ENCODE measurements at regions not wholly inside any gene's neighbourhood (a gene's known extent, or its start where the extent isn't known, plus 50 kb on each side); places are given as distances from the start of the nearest gene placed in this dataset.

DNA sequence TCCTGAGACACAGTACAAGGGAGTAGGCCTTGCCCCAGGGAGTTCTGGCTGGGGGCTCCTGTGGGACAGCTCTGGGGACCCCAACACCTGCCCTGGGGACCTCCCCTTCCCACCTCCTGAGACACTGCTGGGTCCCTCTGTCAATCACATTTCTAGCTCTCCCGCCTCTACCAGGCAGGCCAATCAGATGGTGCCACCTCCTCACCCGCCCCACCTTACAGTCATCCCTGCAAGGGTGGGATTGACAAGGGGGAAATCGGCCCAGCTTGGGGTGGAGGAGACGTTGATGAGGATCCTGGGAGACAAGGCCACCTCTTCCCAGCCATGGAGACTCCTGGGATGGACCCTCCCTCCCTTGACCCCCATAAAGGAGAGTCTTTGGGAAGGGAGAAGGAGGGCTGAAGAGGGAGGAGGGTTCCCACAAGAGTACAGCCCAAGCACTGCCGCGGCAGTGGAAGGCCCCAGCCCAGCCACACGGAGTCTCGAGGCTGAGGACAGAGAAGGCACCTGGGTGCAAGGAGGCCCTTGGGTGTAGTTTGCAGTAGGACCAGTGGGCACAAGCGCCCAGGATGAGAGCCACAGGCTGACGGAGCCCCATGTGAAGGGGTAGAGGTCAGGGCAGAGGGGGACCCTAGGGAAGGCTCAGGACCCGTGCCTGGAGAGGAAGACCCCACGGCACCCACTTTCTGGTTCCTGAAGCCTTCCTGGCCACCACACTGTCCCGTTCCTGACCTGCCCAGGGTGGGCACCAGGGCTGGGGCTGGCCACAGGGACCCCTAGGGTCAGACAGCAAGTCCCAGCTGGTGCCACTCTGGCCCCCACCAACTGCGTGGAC, 109.9 kb upstream of the OTOS start:
- Histone ChIP-seq H3K4me1 (ENCODE audit: control insufficient read depth, insufficient read depth, low read length) (peaks cover 17% of the 10 kb centered on the region), H3K4me3 (ENCODE audit: low read length) (no peak overlapping the region), H3K36me3 (ENCODE audit: control insufficient read depth, insufficient read depth, low read length) (no peaks in the 10 kb centered on the region), H3K9ac (ENCODE audit: low read length) (no peak overlapping the region), H3K27me3 (ENCODE audit: control insufficient read depth, insufficient read depth, low read length) (no peaks in the 10 kb centered on the region), H3K27ac (ENCODE audit: low read depth, low read length) (peak overlapping the region; percentile 82)

DNA sequence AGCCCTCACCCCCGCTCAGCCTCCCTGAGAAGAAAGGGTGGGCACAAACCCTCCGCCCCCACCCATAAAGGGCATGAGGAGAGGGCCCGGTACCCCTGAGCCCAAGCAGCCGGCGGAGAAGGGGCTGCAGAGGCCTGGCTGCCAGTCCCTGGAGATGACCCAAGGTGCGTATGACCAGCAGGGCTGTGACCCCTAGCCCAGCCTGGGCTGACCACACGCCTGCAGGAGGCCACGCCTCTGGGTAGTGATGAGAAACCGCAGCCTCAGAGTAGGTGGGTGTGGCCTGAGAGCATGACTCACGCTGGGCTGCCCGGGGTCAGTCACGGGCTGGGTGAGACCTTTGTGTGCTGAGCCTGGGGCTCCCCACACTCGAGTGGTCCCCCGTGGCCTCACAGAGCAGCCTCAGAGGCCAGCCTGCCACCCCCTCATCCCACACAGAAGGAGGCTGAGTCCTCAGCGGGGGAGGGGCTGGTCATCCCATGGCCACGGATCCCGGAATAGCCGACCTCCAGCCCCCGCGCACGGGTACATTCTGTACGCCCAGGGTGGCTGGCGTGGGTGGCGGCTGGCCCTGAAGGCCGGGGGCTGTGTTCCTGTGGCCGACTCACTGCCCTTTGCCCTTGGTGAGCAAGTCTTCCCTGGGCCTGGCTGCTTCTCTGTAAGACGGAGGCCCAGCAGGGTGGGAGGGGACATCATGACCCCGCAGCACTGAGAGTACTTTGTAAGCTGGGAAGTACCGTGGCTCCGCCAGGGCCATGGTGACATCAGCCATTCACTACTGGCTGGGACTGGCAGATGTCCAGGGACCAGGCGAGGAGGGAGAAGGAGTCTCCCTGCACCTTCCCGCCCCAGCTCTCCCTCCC, 110.8 kb upstream of the OTOS start:
- Histone ChIP-seq H3K4me3 (ENCODE audit: low read length) (no peak overlapping the region), H3K27me3 (ENCODE audit: control insufficient read depth, insufficient read depth, low read length) (no peaks in the 10 kb centered on the region), H3K9ac (ENCODE audit: low read length) (no peak overlapping the region), H3K4me1 (ENCODE audit: control insufficient read depth, insufficient read depth, low read length) (peaks cover 17% of the 10 kb centered on the region), H3K27ac (ENCODE audit: low read depth, low read length) (peak overlapping the region; percentile 82), H3K36me3 (ENCODE audit: control insufficient read depth, insufficient read depth, low read length) (no peaks in the 10 kb centered on the region)

DNA sequence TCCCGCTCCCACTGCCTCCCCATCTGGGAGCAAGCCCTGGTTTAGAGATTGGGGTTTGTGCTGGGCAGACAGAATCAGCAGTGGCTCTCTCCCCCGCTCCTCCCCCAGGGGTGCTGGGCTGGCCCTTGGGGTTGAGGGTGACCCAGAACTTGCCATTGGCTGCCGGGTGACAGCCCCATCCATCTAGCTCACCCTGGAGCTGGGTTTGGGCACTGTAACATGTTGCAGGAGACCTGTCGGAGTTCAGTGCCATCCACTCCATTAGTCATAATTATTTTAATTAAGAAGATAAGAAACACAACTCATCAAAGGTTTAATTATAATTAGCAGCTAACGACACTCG, 111.4 kb upstream of the OTOS start:
- Histone ChIP-seq H3K27ac (ENCODE audit: low read depth, low read length) (peak overlapping the region; percentile 82), H3K4me3 (ENCODE audit: low read length) (no peak overlapping the region), H3K9ac (ENCODE audit: low read length) (no peak overlapping the region), H3K27me3 (ENCODE audit: control insufficient read depth, insufficient read depth, low read length) (no peaks in the 10 kb centered on the region), H3K36me3 (ENCODE audit: control insufficient read depth, insufficient read depth, low read length) (no peaks in the 10 kb centered on the region), H3K4me1 (ENCODE audit: control insufficient read depth, insufficient read depth, low read length) (peaks cover 17% of the 10 kb centered on the region)

DNA sequence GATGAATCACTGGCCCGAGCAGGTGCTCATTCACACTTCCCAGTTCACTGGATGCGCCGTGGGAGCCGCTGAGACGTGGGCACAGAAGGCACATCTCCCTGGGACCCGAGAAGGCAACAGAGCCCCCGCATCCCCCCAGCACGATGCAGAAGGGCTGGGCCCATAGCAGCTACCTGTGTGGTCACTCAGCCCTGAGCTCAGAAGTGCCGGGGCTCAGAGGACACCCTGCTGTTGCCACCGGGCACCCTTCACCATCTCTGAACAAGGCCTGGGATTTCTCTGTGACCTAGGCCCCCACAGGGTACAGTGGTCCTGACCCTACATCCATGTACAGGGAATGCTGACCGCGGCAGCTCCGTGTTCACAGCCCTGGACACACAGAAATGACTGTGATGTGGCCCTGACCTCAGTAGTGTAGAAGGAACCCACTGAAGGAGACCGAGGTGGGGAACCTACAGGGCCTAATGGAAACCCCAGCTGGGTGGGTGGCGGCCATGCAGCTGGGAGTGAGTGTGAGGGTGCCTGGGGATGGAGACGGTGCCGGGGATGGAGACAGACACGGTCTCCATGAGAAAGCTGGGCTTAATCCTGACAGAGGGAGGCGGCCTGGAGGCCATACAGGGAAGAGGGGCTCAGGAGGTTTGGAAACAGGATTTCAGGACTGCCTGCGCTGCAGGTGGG, 111.9 kb upstream of the OTOS start:
- Histone ChIP-seq H3K9ac (ENCODE audit: low read length) (no peak overlapping the region), H3K4me1 (ENCODE audit: control insufficient read depth, insufficient read depth, low read length) (peaks cover 17% of the 10 kb centered on the region), H3K4me3 (ENCODE audit: low read length) (no peak overlapping the region), H3K36me3 (ENCODE audit: control insufficient read depth, insufficient read depth, low read length) (no peaks in the 10 kb centered on the region), H3K27me3 (ENCODE audit: control insufficient read depth, insufficient read depth, low read length) (no peaks in the 10 kb centered on the region), H3K27ac (ENCODE audit: low read depth, low read length) (peak overlapping the region; percentile 82)

DNA sequence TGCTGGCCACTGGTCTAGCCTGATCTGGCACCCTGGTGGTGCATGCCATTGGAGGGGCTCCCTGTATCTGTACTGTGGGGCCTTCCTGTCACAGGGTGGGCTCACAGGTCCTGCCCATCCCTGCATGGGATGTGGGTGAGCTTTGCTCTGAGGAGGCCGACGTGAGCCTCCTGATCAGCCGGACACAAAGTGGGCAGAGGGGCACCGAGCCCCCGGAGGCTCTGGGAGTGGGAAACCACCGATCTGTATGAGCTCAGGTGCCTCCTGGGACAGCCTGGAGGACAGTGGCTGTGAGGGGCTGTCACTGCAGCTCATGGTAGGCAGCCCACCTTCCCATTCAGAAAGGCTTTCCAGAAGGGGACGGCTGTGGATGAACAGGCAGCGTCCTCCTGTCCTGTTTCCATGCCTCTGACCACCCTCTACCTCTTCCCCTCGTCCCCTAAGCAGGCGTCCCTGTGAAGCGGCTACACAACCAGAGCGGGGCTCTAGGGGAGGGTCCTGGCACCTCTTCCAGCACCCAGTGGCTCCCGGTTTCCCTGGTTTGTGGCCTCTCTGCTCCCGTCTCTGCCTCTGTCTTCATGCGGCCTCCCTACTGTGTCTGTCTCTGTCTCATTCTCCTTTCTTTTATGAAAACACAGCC, 112.5 kb upstream of the OTOS start:
- Histone ChIP-seq H3K9ac (ENCODE audit: low read length) (no peak overlapping the region), H3K27me3 (ENCODE audit: control insufficient read depth, insufficient read depth, low read length) (no peaks in the 10 kb centered on the region), H3K27ac (ENCODE audit: low read depth, low read length) (no peak overlapping the region), H3K4me3 (ENCODE audit: low read length) (no peak overlapping the region), H3K4me1 (ENCODE audit: control insufficient read depth, insufficient read depth, low read length) (peaks cover 17% of the 10 kb centered on the region), H3K36me3 (ENCODE audit: control insufficient read depth, insufficient read depth, low read length) (no peaks in the 10 kb centered on the region)

DNA sequence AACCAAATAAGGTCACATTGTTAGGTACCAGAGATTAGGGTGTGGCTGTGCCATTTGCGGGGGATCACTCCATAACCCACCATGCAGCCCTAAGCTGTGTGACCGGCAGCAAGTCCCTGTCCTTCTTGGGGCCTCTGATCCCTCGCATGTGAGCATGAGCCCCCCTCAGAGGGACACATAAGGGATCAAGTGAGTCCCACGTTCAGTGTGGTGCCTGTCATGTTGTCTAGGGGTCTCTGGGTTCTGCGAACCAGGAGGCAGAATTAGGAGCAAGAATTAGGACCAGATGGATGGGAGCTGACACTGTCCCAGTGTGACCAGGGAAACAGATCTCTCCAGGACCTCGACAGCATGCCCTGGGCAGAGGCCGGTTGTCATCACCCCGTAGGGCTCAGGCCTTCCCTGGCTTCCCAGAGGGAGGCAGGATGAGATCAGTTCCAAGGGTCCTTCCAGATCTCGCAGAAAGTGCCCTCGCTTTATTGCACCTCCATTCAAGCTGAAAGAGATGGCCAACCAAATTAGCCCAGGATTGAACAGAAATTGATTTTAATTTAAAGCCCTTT, 113.2 kb upstream of the OTOS start:
- peaks cover 18% of the 10 kb centered on the region for H3K4me1 ChIP-seq (ENCODE audit: control insufficient read depth, insufficient read depth, low read length)
- H3K36me3 ChIP-seq (ENCODE audit: control insufficient read depth, insufficient read depth, low read length): no peaks in the 10 kb centered on the region
- no peak overlapping the region for H3K9ac ChIP-seq (ENCODE audit: low read length)
- H3K27me3 ChIP-seq (ENCODE audit: control insufficient read depth, insufficient read depth, low read length): no peaks in the 10 kb centered on the region
- no peak overlapping the region for H3K4me3 ChIP-seq (ENCODE audit: low read length)
- no peak overlapping the region for H3K27ac ChIP-seq (ENCODE audit: low read depth, low read length)

DNA sequence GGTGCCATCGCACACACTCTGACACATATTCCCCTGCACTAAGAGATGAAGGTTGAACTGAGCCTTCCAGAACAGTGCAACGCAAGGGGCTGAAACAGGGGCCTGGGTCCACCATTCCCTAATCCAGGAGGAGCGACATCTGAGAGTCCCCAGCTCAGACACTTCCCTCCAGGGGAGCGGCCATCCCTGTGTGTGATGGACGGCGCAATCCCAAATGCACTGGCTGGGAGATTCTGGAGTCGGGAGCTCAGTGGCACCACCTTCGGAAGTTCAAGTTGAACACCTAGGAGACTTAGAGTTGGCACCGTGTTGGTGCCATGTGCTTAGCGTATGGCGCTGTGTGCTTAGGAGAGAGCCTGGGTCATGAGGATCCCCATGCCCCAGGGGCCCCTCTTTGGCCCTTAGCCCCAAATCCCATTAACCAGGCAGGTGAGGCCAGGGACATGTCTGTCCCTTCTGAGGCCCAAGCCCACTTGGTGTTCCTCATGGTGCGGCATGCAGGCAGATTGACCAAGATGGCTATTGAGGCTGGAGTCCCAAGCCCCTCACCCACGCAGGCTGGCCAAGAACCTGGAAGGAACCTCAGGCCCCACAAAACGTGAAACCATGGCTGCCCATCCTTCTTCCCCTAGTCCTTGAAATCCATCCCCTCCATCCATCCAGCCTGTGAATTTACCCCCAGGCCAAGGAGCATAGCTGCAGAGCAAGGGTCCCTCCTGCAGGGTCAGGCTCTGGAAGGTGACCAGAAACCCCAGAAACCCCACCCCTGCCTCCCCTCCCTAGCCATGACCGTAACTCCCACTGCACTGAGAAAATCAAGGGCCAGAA, 114.1 kb upstream of the OTOS start:
- Histone ChIP-seq H3K4me1 (ENCODE audit: control insufficient read depth, insufficient read depth, low read length) (peaks cover 27% of the 10 kb centered on the region), H3K9ac (ENCODE audit: low read length) (no peak overlapping the region), H3K4me3 (ENCODE audit: low read length) (no peak overlapping the region), H3K27me3 (ENCODE audit: control insufficient read depth, insufficient read depth, low read length) (no peaks in the 10 kb centered on the region), H3K27ac (ENCODE audit: low read depth, low read length) (no peak overlapping the region), H3K36me3 (ENCODE audit: control insufficient read depth, insufficient read depth, low read length) (no peaks in the 10 kb centered on the region)

DNA sequence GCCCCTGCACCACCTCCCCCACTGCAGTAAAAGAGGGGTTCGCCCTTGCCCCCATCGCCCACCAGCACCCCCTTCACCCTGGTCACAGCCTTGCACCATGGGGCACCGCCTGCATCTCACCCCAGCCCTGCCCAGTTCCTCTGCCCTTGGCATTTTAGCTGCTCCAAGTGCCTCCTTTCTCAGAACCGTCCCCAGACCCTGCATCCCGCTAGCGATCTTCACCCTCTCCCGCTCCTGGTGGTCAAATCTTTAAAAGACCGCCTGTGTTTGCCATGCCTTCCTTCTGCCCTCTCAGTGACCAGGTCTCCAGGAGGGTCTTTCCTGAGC, 114.7 kb upstream of the OTOS start:
- no peak overlapping the region for H3K27ac ChIP-seq (ENCODE audit: low read depth, low read length)
- no peaks in the 10 kb centered on the region for H3K27me3 ChIP-seq (ENCODE audit: control insufficient read depth, insufficient read depth, low read length)
- H3K36me3 ChIP-seq (ENCODE audit: control insufficient read depth, insufficient read depth, low read length): no peaks in the 10 kb centered on the region
- no peak overlapping the region for H3K4me3 ChIP-seq (ENCODE audit: low read length)
- peaks cover 29% of the 10 kb centered on the region for H3K4me1 ChIP-seq (ENCODE audit: control insufficient read depth, insufficient read depth, low read length)
- H3K9ac ChIP-seq (ENCODE audit: low read length): no peak overlapping the region

DNA sequence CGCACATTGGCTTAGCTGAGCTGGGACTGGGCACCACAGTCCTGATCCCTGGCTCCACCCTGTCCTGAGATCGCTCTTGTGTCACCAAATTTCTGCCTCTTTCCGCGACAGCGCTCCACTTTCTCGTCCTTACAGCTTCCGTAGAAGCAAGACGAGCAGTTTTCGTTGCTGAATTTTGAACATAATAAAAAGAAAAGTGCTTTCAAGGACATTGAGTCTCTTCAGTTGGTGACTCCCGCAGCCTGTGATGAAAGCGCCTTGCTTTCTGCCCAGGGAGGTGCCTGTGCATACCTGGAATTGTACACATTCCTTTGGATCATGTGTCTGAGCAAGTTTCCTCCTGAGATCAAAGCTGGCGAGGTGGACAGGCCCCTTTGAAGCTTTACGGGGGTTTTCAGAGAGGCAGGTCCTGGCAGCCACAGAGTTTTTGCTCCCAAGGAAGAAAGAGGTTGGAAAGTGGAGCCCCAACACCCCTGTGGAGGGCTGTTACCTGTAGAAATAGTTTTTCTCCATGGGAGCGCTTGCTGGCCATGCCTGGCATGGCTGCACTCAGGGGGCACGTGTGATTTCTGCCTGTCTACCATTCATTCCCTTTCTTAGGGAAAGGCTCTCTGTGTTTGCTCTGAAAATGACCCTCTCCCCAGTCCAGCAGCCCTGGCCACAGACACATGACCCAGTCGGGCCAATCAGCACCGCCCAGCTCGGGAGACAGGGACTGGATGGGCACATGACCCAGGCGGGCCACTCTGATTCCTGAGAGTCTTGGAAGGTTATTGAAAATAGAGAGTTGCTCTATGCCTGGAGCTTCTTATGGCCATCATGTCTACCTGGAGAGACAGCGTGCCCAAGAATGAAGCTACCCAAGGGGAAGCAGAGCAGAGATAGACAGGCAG, 115.6 kb upstream of the OTOS start:
- no peaks in the 10 kb centered on the region for H3K27me3 ChIP-seq (ENCODE audit: control insufficient read depth, insufficient read depth, low read length)
- H3K36me3 ChIP-seq (ENCODE audit: control insufficient read depth, insufficient read depth, low read length): no peaks in the 10 kb centered on the region
- H3K4me3 ChIP-seq (ENCODE audit: low read length): no peak overlapping the region
- no peak overlapping the region for H3K9ac ChIP-seq (ENCODE audit: low read length)
- no peak overlapping the region for H3K27ac ChIP-seq (ENCODE audit: low read depth, low read length)
- H3K4me1 ChIP-seq (ENCODE audit: control insufficient read depth, insufficient read depth, low read length): peaks cover 19% of the 10 kb centered on the region

DNA sequence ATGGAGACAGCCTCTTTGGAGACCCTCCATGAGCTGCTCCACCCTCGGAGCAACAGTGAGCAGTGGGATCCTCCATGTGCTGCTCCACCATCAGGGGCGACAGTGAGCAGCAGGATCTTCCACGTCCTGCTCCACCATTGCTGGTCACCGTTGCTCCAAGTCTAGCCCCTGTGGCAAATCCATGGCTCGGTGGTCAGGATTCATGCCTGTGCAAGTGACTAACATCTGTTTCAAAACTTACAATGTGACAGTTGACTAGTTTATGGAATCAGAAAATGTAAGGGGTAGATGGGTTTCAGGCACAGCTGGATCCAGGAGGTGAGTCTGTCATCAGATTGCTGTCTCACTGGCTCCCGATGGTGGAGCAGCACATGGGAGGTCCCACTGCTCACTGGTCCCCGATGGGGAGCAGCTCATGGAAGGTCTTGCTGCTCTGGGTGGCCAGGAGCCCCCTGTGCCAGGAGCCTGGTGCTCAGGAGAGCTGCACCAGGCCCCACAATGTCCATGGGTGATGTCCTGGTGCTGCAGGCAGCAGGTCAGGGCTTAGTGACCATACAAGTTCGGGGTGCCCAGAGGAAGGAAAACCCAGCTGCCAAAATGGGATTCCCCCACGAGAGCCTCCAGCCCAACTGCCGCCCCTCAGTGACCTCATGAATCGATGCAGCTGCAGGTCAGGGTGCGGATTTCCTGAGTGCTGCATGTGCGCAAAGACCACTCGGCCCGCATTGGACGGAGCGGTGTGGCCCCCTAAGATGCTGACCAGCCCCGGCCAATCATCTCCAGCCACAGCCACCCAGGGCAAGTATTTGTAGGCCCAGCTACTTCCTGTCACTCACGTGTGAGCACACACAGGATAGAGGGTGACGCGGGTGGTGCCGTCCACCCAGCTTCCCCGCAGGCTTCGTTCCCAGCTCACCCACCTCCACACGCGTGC, 116.5 kb upstream of the OTOS start:
- Histone ChIP-seq H3K36me3 (ENCODE audit: control insufficient read depth, insufficient read depth, low read length) (no peaks in the 10 kb centered on the region), H3K9ac (ENCODE audit: low read length) (peak overlapping the region; percentile 11), H3K4me3 (ENCODE audit: low read length) (no peak overlapping the region), H3K27me3 (ENCODE audit: control insufficient read depth, insufficient read depth, low read length) (no peaks in the 10 kb centered on the region), H3K27ac (ENCODE audit: low read depth, low read length) (no peak overlapping the region), H3K4me1 (ENCODE audit: control insufficient read depth, insufficient read depth, low read length) (peaks cover 13% of the 10 kb centered on the region)

Measured in rectal smooth muscle tissue (tissue), 1 donor.